HG02981 (cell line): ENCODE measurements at regions not wholly inside any gene's neighbourhood (a gene's known extent, or its start where the extent isn't known, plus 50 kb on each side); places are given as distances from the start of the nearest gene placed in this dataset.

Source experiments
- ATAC-seq: cut with Tn5 transposase; IDR thresholded peaks from one replicate; pipeline ENCODE4 v1.9.1; 2021; ENCODE audit warnings: mild to moderate bottlenecking, moderate library complexity; ENCODE audit not compliant: unreplicated experiment

DNA sequence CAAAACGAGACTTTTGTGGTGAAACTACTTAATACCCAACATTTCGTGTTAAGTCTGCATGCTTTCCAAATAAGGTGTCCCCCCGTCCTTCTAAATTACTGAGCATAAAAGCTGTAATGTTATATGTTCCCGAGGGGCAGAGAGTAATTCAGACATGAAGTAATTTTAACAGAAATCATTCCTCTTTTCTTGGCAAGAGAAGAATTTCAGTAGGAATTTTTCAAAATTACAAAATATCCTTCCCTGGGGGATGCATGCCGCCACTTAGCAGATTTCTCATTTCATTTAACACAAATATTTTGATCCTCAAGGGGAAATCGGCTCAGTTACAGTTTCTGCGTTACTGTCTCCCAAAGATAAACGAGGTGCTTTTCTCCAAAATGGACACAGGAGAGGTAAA lies 213.2 kb upstream of the RHOBTB1 start:
- ATAC-seq: no peak

DNA sequence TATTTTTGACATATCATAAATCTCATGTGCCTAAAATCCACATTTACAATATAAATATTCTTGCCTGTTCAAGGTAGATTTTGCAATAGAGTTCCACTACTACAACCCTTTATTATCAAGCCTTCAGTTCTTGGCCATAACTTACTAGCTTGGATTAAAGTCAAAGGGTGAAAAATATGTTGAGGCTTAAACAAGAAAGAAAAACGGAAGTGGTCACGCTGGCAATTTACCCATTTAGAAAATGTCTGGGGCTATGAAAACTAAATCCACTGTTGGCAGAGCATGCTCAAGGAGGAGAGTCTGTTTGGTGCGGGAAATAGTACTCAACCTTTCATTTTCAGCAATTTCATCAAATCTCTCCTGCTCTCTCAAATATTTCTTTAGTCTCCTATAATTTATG lies 209.8 kb upstream of the RHOBTB1 start:
- no peak for ATAC-seq

DNA sequence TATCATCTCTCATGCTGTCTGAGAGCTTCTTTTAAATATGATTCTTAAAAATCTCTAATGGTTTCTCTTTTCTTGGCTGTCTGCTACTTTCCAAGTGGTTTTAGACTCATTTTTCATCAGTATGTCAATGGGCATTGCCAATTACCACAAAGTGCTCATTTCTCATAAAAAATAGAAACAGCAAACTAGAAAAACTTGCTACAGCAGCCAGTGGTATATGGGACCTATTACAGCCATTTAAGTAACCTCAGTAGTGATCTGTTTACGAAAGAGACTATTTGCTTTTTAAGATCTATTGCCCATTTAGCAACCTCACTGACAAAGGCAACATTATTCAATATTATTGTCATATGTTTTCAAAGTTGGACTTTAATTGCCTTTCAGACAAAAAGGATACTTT lies 207.1 kb upstream of the RHOBTB1 start:
- ATAC-seq: no peak

DNA sequence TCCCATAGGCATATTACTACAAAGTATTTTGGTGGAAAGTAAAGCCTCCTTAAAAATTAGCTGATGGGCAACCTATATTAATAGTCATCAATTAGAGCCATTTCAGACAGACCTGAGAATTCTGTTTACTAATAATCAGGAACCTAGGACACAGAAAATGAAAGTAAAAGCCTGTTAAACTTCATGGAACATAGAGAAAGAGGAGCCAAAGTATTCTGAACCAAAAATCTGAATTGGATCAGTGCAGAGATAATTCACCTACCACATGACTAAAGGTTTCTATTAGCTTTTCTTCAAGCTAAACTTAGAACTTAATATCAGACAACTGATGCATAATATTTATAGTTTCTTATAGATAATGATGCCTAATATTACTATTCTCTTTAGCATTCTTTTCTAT lies 204.5 kb upstream of the RHOBTB1 start:
- ATAC-seq: no peak

DNA sequence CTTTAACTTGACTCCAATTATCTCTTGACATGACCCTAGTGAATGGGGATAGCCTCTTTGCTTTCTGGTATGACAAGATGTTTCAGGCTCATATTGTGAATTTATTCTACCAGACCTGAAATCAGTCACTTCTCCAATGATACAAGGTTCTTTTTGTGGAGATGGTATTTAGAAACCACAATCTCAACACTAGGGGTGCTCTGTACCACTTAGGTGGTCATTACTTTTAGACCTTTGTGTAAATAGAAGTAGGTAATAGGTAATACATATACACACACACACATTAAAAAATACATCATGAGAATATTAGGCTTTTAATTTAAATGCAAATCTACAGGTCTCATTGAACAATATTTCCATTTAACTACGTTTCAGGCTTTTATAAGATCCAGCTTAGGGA lies 199.0 kb upstream of the RHOBTB1 start:
- no peak for ATAC-seq

DNA sequence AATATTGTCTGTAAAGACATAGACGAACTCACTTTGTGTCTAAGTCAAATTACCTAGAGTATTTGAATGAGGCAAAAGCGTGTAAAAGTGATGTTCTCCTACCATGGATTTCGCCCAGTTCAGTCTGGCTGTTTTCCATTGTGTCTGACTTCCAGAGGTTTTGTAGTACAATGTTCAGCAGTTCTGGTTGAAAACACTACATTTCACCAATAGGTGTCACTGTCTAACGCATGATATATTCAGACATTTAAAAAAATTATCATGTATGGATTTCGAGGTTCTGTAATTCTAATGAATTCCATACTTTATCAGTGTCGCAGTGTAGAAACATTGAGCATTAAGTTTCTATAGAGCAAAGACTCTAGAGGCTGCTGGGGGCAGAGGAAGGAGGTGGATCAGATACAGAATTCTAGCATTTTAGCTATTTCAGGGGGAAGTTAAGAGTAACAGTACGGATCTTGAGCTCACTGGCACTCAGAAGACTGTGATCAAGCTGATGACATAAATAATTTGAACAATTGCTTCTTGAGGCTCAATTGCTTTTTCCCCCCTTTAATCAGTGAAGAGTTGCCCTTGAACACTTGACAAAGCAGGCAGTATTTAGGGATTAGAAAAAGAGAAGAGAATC lies 196.9 kb upstream of the RHOBTB1 start:
- ATAC-seq: peak; percentile 50

DNA sequence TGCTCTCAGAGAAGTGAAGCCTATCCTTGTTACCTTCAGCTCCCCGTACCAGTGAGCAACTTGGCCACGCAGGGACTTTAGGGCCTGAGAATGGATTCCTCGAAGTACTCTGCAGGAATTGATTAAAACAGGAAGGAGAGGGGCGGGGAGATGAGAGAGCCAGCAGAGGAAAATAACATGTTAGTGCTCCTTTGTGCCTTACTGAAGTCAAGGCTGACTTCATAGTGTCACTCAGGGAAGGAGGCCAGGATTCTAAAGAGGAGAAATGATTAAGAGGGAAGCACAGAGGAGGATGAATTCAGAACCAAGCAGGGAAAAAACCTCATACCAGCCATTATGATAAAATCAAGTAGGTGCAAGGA lies 195.6 kb upstream of the RHOBTB1 start:
- ATAC-seq: no peak

DNA sequence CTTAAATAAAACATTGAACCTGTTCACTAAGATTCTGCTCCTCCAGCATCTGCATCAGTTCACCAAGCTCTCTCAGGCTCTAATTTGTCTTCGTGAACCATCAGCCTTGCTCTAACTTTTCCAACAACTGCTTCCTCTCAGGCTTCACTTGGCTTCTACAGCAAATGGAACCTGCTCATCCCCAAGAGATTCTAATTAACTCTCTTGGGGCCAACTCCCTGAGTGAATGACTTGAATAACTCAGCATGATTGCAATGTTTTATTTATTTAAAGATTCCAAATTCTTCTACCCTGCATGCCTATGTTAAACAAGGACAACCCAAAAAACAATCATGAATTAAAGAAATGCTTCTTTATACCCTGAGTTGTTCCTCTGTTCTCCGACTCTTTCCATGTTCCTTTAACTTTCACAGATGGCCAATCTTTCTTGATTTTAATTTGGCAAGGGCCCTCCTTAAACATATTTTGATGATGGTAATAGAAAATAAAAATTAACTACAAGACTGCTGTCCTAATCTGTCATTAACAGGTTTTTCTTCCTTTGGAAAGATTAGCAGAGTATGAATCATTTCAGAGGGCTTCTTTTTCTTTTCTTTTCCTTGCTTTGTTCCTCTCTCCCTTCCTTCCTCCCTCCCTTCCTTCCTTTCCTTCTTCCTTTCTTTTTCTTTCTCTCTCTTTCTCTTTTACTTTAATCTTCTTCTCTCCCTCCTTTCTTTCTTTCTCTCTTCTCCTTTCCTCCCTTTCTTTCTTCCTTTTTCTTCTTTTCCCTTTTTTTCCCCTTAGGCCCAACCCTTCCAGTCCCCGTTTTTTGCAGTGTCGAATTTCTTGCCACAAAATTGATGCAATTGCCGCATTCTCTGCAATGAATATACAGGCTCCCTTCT lies 195.0 kb upstream of the RHOBTB1 start:
- ATAC-seq: no peak

DNA sequence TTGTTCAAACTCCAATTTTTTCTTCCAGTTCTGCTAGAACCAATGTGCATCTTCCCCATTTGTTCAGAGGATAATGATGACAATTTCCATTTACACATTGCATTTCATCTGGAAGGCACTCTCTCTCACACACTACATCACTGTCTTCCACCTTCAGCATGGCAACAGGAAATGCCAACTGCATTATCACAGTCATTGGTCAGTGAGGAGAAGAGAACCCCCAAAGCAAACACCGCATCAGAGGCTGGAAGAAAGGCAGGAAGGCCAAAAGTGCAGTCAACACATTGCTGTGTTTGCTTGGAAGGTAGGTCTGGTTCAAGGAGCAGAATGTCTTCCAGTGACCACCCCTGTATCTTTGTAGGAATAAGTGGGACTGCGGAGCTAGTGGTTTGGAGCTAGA lies 192.2 kb upstream of the RHOBTB1 start:
- no peak for ATAC-seq

DNA sequence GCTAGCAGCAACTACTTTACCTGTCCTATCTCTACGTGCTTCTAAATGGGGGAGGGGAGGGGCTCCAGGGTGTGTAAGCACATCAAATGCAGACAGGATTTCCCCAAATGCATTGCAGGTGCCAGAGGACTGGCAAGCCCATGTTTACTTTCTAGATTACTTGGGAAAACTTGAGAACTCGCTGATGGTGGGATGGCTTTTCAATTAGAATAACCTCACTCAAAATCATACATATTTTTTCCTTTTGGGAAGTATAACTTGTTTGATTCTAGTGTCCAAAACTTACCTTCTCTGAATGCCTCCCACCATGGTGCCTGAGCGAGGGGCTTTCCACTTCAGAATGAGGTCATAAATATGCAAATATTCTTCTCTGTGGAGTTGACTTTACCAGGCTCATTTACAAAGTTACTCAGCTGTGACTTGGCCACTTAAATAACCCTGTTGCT lies 191.3 kb upstream of the RHOBTB1 start:
- ATAC-seq: peak; percentile 97

DNA sequence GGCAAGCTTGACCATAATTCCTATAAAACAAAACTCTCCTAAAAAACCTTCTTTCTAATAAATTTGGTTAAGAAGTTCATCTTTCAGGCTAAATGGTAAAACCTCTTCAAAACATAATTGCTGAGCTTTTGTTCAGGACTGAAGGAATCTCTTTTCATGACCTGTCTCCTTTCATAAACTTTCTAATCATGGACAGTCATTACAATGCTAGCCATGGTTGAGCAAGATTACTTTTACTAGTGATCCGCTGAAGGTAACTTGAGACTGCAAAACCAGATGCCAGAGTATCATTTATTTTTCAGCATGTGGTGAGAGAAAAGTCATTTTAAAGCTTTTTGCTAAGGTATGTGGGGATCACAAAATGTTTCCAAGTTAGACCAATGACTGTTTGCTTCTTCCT lies 186.4 kb upstream of the RHOBTB1 start:
- ATAC-seq: no peak

DNA sequence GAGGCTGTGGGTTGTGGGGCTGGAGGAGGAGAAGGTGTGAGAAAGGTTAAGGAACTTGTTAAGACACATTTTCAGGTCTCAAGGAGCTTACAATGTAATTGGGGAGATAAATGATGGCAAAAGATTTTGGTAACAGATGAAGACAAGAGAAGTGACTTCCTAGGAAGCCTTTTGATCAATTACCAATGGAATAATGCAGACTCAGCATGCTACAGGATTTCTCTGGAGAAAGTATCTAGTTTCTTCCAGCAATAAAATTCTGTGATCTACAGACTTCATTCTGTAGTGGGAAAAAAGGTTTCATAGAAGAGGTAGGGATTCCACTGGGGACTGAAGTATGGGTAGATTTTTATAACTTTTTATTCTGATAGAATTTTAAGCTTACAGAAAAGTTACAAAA lies 184.2 kb upstream of the RHOBTB1 start:
- ATAC-seq: no peak

DNA sequence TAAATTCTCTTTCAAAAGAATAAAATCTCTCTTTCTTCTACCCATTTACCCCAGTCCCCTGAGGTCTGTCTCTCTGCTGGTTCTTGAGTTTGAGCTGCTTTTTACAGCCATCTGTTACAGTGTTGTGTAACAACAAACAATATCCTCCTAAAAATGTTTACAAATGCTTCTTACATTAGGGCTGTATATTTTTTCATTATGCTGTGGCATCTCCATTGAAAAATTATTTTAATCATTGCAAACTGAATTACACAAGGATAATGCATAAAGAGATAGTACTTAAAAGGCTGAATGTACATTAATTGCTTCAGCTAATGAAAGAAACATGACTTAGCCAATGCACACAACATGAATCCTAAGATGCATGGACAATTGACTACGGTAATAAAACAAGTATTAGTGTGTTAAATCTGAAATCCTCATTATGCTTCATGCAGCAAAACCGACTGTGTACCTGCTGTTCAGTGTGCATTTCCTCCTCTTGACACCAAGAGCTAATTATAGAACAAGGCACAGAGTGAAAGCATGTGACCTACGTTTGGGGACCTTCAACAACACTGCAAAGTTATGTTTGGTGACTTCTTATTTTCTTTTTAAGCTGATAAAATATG lies 181.7 kb upstream of the RHOBTB1 start:
- ATAC-seq: peak; percentile 67

DNA sequence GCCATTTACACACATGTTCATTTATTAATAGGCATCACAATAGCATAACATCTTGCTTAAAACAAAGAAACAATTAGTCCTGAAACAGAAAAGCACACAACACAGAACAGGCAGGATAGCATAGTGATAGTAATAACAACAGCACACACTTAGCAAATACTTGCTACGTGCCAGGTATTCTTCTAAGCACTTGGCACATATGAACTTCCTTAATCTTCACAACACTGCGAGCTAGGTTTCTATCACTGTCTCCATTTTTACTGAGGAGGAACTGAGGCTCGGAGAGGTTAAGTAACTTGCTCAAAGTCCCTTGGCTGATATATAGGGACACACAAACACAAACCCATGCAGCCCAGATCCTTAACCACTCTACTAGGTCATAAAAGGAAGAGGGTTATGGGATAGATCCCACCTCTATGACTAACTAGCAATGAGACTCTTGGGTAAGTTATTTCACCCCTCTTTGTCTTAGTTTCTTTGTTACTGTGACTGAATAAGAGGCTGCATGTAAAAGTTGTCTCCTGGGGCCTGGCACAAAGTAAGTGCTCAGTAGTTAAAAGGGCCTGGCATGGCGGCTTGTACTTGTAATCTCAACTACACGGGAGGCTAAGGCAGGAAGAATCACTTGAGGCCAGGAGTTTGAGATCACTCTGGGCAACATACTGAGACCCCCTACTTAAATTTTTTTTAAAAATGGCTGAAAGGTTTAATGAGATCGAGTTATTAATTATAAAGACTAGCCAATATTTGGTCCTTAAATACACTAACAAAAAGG lies 181.0 kb upstream of the RHOBTB1 start:
- ATAC-seq: no peak

DNA sequence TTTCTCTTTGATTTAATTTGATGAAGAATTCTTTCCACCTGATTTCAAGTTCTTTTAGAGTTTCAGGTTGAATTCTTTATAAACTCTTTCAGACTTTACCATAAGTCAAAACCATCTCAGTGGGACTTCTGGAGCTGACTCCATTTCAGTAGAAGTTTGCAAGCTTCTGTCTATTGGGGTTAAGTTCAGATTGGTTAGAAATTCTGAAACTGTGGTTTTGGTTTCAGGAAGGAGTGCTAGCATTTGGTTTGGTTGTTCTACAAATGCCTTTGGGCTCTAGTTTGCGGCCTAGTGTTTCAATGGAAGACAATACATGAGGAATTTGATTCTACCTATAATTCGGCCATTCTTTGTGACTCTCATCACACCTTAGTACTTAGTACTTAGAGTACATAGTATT lies 176.8 kb upstream of the RHOBTB1 start:
- peak; percentile 56 for ATAC-seq

DNA sequence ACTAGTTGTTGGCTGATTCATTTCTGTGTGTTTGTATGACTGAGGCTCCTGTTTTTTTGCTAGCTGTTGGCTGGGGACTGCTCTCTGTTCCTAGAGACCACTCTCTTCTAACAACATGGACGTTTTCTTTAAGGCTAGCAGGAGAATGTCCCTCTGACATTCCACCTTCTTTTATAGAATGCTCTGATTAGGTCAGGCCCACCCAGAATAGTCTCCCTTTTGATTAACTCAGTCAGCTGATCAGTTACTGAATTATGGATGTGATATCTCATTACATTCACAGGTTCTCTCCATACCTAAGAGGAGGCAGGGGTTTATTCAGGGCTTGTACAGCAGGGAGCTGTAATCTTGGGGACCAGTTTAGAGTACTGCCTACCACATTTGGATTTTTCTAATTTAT lies 175.6 kb upstream of the RHOBTB1 start:
- ATAC-seq: no peak

DNA sequence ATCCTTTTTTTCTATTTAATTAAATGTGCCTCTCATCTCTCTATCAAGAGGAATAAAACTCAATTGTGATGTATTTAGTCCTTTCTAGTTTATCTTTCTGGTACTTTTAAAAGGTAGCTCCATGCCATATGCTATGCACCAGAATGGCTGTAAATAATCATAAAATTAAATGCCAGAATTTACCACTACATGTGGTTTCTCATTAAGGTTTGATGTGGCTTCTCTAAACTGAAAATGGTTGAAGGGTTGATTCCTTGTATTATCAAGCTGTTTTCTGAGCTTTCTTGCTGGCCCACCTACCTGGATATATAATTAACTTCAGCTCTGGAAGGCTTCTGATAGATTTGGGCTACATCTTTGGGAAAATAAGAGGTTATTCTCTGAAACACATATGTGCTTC lies 171.9 kb upstream of the RHOBTB1 start:
- no peak for ATAC-seq

DNA sequence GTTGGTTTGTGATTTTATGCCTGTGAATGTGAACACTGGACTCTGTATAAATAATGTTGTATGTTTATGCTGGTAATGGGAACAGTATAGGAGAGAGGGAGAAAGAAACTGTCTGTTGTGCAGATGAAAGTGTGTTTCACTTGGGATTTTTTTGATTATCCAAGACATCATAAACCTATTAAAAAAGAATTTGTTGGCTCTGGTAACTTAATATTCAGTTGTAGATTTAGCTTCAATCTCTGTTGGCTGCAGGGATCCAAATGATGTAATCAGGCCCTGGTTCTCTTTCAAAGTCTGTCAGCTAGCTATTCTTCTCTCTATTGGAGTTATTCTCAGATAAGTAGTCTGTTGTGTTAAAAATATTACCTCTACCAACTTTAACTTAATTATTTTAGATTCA lies 168.8 kb upstream of the RHOBTB1 start:
- ATAC-seq: no peak

DNA sequence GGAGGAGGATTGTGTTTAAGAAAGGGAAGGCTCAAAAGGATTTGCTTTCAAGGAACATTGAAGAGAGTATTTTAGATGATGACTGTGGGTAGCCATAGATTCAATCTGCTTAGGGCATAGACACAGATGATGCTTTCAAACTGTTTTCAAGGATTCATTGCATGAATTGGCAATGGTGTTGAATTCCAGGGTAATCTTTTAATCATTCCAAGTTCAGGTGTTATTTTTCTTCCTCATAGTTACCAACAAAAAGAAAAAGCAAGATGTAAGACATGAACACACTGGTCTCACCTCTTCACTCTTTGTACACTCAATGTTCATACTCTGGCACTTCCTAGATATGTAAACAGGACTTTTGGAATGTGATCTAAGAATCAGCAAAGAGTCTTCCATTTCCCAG lies 167.0 kb upstream of the RHOBTB1 start:
- no peak for ATAC-seq

DNA sequence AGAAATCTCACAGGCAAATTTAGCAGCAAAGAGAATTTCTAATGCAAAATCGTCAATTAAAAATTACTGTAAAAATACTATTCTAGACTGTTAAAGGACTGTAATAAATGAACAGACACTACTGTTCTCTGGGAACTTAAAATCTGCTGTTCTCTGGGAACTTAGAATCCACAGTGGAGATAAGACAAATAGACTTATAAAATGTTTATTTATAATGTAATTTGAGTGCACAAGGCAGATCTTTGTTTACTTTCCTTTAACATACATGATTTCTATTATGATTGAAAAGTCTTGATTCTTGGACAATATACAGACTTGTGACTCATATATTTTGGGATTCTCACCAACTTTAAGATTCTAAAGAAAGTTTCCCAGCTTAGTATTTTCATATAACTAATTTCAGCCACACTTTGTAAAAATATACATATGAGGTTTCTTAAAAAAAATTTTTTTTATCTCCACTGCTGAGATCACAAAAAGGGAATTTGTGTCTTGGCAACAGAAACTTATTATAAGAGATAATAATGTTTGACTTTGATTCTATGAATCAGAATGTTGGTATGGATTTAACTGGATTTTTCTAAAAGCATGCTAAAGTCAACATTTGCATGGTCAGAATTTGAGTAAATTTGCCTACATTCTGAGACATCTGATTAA lies 166.3 kb upstream of the RHOBTB1 start:
- ATAC-seq: no peak

DNA sequence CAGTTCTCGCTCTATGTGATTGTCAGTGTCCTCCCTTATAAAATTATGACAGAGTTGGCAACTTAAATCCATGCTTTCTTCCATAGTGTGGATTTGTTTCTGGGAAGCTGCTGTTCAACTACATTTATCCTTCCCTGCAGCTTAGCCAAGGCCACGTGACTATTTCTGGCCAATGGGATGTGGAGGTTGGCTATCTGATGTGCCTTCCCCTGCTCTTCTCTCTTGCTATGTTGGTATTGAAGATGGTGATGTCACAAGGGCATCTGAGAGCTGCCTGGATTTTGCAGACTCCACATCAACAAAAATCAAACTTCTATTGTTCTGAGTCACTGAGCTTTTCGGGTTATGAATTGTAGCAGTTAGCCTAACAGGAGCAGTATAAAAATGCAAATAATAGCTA lies 164.9 kb upstream of the RHOBTB1 start:
- no peak for ATAC-seq
